IPS-18a (cell line): ENCODE measurements at regions not wholly inside any gene's neighbourhood (a gene's known extent, or its start where the extent isn't known, plus 50 kb on each side); places are given as distances from the start of the nearest gene placed in this dataset.

Experiments
- H3K27ac ChIP-seq: one replicate; pipeline ENCODE4 v1.5.1; 2013; ENCODE audit warnings: low read length
- H3K27me3 ChIP-seq: one replicate; pipeline ENCODE4 v1.6.1; 2013; ENCODE audit warnings: mild to moderate bottlenecking, low read length; ENCODE audit not compliant: control insufficient read depth, insufficient read depth
- H3K36me3 ChIP-seq: one replicate; pipeline ENCODE4 v1.6.1; 2013; ENCODE audit warnings: low read depth, low read length; ENCODE audit not compliant: control insufficient read depth
- H3K4me1 ChIP-seq: one replicate; pipeline ENCODE4 v1.6.1; 2013; ENCODE audit warnings: low read depth, low read length; ENCODE audit not compliant: control insufficient read depth
- H3K4me3 ChIP-seq: one replicate; pipeline ENCODE4 v1.5.1; 2013; ENCODE audit warnings: low read length
- H3K9ac ChIP-seq: one replicate; pipeline ENCODE4 v1.6.1; 2013; ENCODE audit warnings: mild to moderate bottlenecking, low read length, moderate library complexity
- H3K9me3 ChIP-seq: one replicate; pipeline ENCODE4 v1.6.1; 2013; ENCODE audit warnings: low read depth, low read length; ENCODE audit not compliant: control insufficient read depth

DNA sequence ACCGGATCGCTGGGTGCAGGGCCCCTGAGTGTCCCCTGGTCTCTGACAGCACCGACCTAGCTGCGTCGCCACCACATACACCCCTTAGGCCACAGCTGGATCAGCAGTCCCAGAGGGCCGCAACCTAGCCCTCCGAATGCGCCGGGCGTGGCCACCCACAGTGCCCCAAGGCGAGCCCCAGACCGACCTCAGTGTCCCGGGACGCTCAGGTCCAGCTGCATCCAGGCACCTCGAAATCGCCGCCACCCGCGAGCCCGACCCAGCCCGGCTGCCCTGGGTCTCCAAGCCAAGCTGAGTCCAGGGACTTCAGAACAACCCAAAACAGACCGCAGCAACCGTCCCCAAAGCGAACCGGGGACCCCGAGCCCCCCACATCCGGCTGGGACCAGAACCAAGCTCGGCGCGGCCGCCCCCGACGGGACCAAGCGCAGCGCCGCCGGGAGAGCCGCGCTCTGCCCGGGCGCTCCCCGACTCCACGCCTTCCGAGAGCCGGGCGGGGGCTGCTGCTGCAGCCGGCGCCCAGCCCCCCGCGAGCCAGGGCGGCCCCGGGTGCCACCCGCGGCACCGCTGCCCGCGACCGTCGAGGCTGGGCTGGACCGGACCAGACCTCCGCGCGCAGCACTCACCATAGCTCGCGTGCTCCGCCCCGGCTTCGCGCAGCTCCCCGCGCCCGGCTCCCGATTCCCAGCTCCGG, 54.6 kb upstream of the ECE1 start:
- no peak overlapping the region for H3K27ac ChIP-seq
- peak overlapping the region; percentile 69 for H3K4me3 ChIP-seq
- peaks cover 11% of the 10 kb centered on the region for H3K4me1 ChIP-seq
- H3K27me3 ChIP-seq: peaks cover 31% of the 10 kb centered on the region
- H3K9me3 ChIP-seq: no peaks in the 10 kb centered on the region
- H3K9ac ChIP-seq: peak overlapping the region; percentile 0
- H3K36me3 ChIP-seq: no peaks in the 10 kb centered on the region

DNA sequence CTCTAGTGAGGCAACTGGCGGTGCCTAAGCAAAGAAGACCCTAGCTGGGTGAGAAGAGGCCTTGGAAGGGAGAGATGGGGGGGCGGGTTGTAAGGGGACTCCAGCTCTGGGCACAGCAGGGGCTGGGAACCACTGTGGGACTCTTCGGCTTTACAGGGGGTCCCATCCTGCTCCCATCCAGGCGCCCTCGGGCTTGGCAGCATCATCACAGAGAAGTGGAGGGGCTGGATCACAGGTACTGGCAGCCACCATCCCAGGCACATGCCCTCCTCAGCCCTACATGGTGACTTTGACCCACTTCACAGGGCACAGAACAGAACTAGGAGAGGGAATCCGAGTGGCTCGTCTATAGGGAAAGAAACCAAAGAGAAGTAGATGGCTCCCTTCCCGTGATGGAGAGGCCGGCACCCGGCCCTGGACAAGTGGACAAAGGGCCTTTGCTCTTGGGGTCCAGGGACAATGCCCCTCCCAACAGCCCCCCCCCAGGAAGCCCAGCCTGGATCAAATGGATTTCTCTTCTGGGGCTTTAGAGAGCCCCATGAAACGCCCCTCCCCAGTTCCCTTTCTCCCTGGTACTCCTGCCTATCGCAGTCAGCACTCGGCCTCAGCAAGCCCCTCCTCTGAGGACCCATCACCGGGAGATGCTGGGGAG, 54.0 kb upstream of the ECE1 start:
- Histone ChIP-seq H3K27me3 (peaks cover 31% of the 10 kb centered on the region), H3K9ac (peak overlapping the region; percentile 0), H3K4me3 (peak overlapping the region; percentile 69), H3K4me1 (peaks cover 11% of the 10 kb centered on the region), H3K9me3 (no peaks in the 10 kb centered on the region), H3K36me3 (no peaks in the 10 kb centered on the region), H3K27ac (no peak overlapping the region)

DNA sequence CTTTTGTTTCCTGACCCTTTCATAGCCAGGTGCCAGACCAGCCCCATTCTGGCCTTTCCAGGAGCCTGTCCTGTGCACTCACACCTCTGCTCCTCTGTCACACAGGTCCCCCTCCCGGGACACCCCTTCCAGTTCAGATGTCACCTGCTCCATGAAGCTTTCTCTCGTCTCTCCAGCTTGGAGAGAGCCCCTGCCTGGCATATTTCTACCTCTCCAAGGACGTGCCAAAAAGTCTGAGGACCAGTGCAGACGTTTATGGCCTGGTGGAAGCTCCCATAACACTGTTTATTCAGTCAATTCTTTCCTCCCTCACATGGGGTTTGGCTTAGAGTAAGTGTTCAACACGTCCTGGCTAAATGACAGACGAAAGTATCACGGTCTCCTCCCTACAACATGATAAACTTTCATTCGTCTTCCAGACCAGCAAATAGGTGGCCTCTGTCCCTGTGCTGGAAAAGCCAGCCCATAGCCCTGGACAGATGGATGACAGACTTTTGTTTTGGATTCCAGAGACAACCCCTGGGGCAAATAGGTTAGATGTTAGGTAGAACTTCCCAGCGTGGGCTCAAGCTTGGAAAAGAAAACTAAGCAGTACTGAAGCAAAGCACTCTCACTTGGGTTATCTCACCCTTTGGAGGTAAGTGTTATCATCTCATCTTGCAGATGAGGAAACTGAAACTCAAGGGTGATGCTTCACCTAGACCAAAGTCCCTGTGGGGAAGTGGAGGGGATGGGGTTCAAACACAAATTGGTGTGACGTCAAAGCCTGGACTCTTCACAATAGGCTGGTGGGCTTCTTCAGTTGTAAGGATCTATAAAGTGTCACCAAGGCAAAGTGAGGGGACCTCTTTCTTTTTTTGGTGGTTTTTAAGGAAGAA, 52.9 kb upstream of the ECE1 start:
- peaks cover 31% of the 10 kb centered on the region for H3K27me3 ChIP-seq
- no peak overlapping the region for H3K4me3 ChIP-seq
- no peaks in the 10 kb centered on the region for H3K36me3 ChIP-seq
- no peak overlapping the region for H3K9ac ChIP-seq
- peaks cover 11% of the 10 kb centered on the region for H3K4me1 ChIP-seq
- H3K27ac ChIP-seq: no peak overlapping the region
- H3K9me3 ChIP-seq: no peaks in the 10 kb centered on the region

DNA sequence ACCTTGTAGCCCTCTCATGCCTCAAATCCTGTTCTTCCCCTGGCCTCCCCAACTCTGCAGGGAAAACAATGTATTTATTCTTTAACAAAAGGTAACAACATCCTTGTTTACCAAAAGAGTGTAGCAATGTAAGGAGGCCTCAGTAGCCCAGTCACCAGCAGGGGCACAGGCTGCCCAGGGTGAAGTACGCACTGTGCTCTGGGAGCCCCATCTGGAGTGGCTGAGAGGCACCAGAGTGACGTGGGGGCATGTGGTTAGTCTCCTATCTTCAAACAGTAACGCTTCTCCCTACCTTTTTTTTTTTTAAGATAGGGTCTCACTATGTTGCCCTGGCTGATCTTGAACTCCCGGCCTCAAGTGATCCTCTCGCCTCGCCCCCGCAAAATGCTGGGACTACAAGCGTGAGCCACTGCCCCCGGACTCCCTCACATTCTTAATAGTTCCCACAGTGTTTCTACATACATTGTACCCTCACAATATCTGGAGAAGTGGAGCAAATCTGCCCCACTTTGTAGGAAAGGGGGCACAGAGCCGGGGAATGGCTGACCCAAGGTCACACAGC, 51.3 kb upstream of the ECE1 start:
- Histone ChIP-seq H3K4me3 (no peak overlapping the region), H3K9me3 (no peaks in the 10 kb centered on the region), H3K27me3 (peaks cover 25% of the 10 kb centered on the region), H3K9ac (no peak overlapping the region), H3K27ac (no peak overlapping the region), H3K4me1 (peaks cover 10% of the 10 kb centered on the region), H3K36me3 (no peaks in the 10 kb centered on the region)

DNA sequence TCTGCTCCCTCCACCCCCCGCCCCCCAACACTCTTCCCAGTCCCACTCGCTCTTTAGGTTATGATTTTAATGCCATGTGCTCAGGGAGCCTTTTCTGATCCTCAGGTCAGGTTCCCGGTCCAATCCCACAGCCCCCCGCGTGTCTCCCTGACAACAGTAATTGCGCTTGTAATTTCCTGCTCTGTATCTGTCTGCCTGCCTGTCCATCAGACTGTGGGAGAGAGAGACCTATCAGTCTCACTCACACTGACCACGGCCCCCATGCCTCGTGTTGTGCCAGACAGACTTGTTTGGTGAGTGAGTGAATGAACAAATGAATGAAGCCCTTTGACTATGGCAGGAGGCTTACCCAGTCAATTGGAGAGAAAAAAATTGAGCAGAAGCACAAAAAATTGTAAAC, 50.8 kb upstream of the ECE1 start:
- H3K9ac ChIP-seq: no peak overlapping the region
- no peaks in the 10 kb centered on the region for H3K9me3 ChIP-seq
- no peaks in the 10 kb centered on the region for H3K36me3 ChIP-seq
- peaks cover 4% of the 10 kb centered on the region for H3K4me1 ChIP-seq
- no peak overlapping the region for H3K27ac ChIP-seq
- no peak overlapping the region for H3K4me3 ChIP-seq
- H3K27me3 ChIP-seq: peaks cover 19% of the 10 kb centered on the region

DNA sequence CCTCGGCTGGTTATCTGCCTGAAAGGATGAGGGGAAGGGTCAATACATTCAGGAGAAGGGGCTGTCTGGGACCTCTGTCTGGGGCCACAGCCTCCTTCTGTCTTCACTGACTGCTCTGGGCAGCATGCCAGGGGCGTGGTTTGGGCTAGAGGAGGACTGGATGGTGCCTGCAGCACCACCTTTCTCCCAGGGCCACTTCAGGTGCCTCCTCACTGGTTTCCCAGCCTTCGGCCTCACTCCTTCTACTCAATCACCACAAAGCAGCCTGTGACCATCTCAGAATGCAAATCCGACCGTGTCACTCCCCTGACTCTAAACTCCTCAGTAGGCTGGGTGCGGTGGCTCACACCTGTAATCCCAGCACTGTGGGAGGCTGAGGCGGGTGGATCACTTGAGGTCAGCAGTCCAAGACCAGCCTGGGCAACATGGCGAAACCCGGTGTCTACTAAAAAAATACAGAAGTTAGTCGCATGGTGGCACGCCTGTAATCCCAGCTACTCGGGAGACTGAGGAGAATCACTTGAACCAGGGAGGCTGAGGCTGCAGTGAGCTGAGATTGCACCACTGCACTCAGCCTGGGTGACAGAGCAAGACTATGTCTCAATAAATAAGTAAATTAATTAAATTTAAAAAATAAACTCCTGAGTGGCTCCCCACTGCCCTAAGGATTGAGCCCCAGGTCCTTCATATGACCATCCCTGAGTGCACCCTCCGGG, 50.1 kb upstream of the ECE1 start:
- no peak overlapping the region for H3K27ac ChIP-seq
- peaks cover 19% of the 10 kb centered on the region for H3K27me3 ChIP-seq
- H3K9me3 ChIP-seq: no peaks in the 10 kb centered on the region
- peaks cover 3% of the 10 kb centered on the region for H3K4me1 ChIP-seq
- no peaks in the 10 kb centered on the region for H3K36me3 ChIP-seq
- H3K9ac ChIP-seq: no peak overlapping the region
- H3K4me3 ChIP-seq: no peak overlapping the region
